ENCODE measurements at regions not wholly inside any gene's neighbourhood (a gene's known extent, or its start where the extent isn't known, plus 50 kb on each side); places are given as distances from the start of the nearest gene placed in this dataset.

GRCh38 chr1:244181867-244182266 lies 130.8 kb downstream of the ZBTB18 start:
- Mint-ChIP-seq H3K4me3 (no peak overlapping the region), H3K27ac (no peak overlapping the region), H3K27me3 (no peaks in the 10 kb centered on the region), H3K36me3 (ENCODE audit: low read depth) (no peaks in the 10 kb centered on the region), H3K4me1 (ENCODE audit: low read depth) (no peaks in the 10 kb centered on the region), H3K9me3 (no peaks in the 10 kb centered on the region)
- no peak for DNase-seq
- Histone ChIP-seq H3K4me1 (ENCODE audit: insufficient read depth, low read length) (no peaks in the 10 kb centered on the region), H3K27me3 (ENCODE audit: control insufficient read depth in 1 of 2, insufficient read depth in 2 of 2, low read length in 2 of 2) (no peaks in the 10 kb centered on the region), H3K36me3 (ENCODE audit: insufficient read depth, low read length) (no peaks in the 10 kb centered on the region), H3K9me3 (ENCODE audit: control insufficient read depth in 1 of 2, insufficient read depth in 1 of 2, low read length in 2 of 2) (no peaks in the 10 kb centered on the region), H3K4me3 (ENCODE audit: low read length) (no peak overlapping the region), H3K27ac (ENCODE audit: low read depth in 1 of 2, low read length in 2 of 2) (no peak overlapping the region)
- CTCF ChIA-PET = no interaction called here
- no peak for TF ChIP-seq CTCF (IDR thresholded peaks at IDR 0.05)
- intact Hi-C loops (cut with DNase I, micrococcal nuclease) = no loop called here
- no peak for ATAC-seq (ENCODE audit: poor library complexity)
- POLR2A ChIA-PET = no interaction called here

GRCh38 chr1:244183037-244183436 lies 132.0 kb downstream of the ZBTB18 start:
- Mint-ChIP-seq H3K4me3 (no peak overlapping the region), H3K4me1 (ENCODE audit: low read depth) (no peaks in the 10 kb centered on the region), H3K9me3 (no peaks in the 10 kb centered on the region), H3K27me3 (no peaks in the 10 kb centered on the region), H3K36me3 (ENCODE audit: low read depth) (no peaks in the 10 kb centered on the region), H3K27ac (no peak overlapping the region)
- H3K4me1 ChIP-seq (ENCODE audit: insufficient read depth, low read length) = no peaks in the 10 kb centered on the region
- no peaks in the 10 kb centered on the region for H3K36me3 ChIP-seq (ENCODE audit: insufficient read depth, low read length)
- intact Hi-C loops (cut with DNase I, micrococcal nuclease) = no loop called here
- no peak for TF ChIP-seq CTCF (IDR thresholded peaks at IDR 0.05)
- ATAC-seq (ENCODE audit: poor library complexity) (no peak), DNase-seq (no peak)
- H3K27me3 ChIP-seq (ENCODE audit: control insufficient read depth in 1 of 2, insufficient read depth in 2 of 2, low read length in 2 of 2) = no peaks in the 10 kb centered on the region
- ChIA-PET CTCF (no interaction called here), POLR2A (no interaction called here)
- H3K27ac ChIP-seq (ENCODE audit: low read depth in 1 of 2, low read length in 2 of 2) = no peak overlapping the region
- H3K9me3 ChIP-seq (ENCODE audit: control insufficient read depth in 1 of 2, insufficient read depth in 1 of 2, low read length in 2 of 2) = no peaks in the 10 kb centered on the region
- H3K4me3 ChIP-seq (ENCODE audit: low read length) = no peak overlapping the region

GRCh38 chr1:244186372-244186771 lies 135.3 kb downstream of the ZBTB18 start:
- Mint-ChIP-seq H3K36me3 (ENCODE audit: low read depth) (no peaks in the 10 kb centered on the region), H3K4me1 (ENCODE audit: low read depth) (no peaks in the 10 kb centered on the region), H3K27ac (no peak overlapping the region), H3K4me3 (no peak overlapping the region), H3K9me3 (no peaks in the 10 kb centered on the region), H3K27me3 (no peaks in the 10 kb centered on the region)
- ATAC-seq (ENCODE audit: poor library complexity) (no peak), DNase-seq (no peak)
- Histone ChIP-seq H3K4me1 (ENCODE audit: insufficient read depth, low read length) (no peaks in the 10 kb centered on the region), H3K9me3 (ENCODE audit: control insufficient read depth in 1 of 2, insufficient read depth in 1 of 2, low read length in 2 of 2) (no peaks in the 10 kb centered on the region), H3K36me3 (ENCODE audit: insufficient read depth, low read length) (no peaks in the 10 kb centered on the region), H3K27me3 (ENCODE audit: control insufficient read depth in 1 of 2, insufficient read depth in 2 of 2, low read length in 2 of 2) (no peaks in the 10 kb centered on the region), H3K4me3 (ENCODE audit: low read length) (no peak overlapping the region), H3K27ac (ENCODE audit: low read depth in 1 of 2, low read length in 2 of 2) (no peak overlapping the region)
- intact Hi-C loops (cut with DNase I, micrococcal nuclease) = no loop called here
- ChIA-PET POLR2A (no interaction called here), CTCF (no interaction called here)
- TF ChIP-seq CTCF (IDR thresholded peaks at IDR 0.05) = no peak

Measured in CD4-positive, alpha-beta T cell (primary cell).